Activated CD4-positive, alpha-beta T cell treated with anti-CD3 and anti-CD28 coated beads, Interleukin-2, amount 10 ng/mL, durations not matched to agents 24 days and 14 days (primary cell): ENCODE measurements at regions not wholly inside any gene's neighbourhood (a gene's known extent, or its start where the extent isn't known, plus 50 kb on each side); places are given as distances from the start of the nearest gene placed in this dataset.

Source experiments
- DNase-seq: peaks from one replicate; pipeline ENCODE4 v3.0.0; 2022
- H3K27ac Mint-ChIP-seq: one replicate; pipeline ENCODE4 v1.8.0; 2022; ENCODE audit warnings: mild to moderate bottlenecking, mixed read lengths
- H3K27me3 Mint-ChIP-seq: one replicate; pipeline ENCODE4 v1.8.0; 2022; ENCODE audit warnings: mixed read lengths
- H3K36me3 Mint-ChIP-seq: one replicate; pipeline ENCODE4 v1.8.0; 2022; ENCODE audit warnings: low read depth, mild to moderate bottlenecking, mixed read lengths
- H3K4me1 Mint-ChIP-seq: one replicate; pipeline ENCODE4 v1.8.0; 2021; ENCODE audit warnings: mixed read lengths
- H3K4me3 Mint-ChIP-seq: one replicate; pipeline ENCODE4 v1.8.0; 2022; ENCODE audit warnings: mild to moderate bottlenecking, moderate library complexity, mixed read lengths
- H3K9me3 Mint-ChIP-seq: one replicate; pipeline ENCODE4 v1.8.0; 2021; ENCODE audit warnings: mixed read lengths
- intact Hi-C: fragments of 100-400 bp; cut with micrococcal nuclease; formaldehyde crosslinking; loops from one replicate; pipeline ENCODE4 v1.15.1; 2023

DNA sequence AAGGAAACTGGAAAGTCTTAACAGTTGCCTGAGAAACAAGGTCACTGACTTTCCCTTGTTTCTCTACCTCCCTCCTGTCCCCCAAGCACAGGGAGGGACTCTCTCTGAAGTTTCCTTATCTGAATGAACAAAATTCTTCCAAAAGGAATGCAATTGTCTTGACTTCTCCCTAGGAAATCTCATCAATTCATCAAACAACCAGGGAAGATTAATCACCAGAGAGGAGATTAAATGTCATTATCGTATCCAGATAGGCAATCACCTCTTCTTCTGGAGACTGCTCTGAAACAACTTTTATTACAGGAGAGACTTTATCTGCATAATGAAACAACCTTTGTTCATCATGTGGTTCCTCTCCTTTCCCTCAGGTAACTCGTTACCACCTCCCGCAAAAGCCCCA, 431.4 kb downstream of the SLC16A7 start:
- H3K36me3 Mint-ChIP-seq: no peaks in the 10 kb centered on the region
- H3K4me1 Mint-ChIP-seq: no peaks in the 10 kb centered on the region
- no peak for DNase-seq
- no peaks in the 10 kb centered on the region for H3K27me3 Mint-ChIP-seq
- no peaks in the 10 kb centered on the region for H3K9me3 Mint-ChIP-seq
- no peak overlapping the region for H3K4me3 Mint-ChIP-seq
- intact Hi-C loops: no loop called here
- H3K27ac Mint-ChIP-seq: no peak overlapping the region

DNA sequence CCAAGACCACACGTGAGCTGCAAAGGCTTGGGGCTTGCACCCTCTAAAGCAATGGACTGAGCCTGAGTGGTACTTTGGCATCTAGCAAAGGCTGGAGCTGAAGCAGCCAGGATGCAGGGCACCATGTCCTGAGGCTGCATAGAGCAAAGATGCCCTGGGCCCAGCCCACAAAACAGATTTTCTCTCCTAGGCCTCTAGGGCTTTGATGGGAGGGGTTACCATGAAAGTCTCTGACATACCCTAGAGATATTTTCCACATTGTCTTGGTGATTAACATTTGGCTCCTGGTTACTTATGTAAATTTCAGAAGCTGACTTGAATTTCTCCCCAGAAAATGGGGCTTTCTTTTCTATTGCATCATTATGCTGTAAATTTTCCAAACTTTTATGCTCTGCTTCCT, 438.3 kb downstream of the SLC16A7 start:
- H3K4me1 Mint-ChIP-seq: no peaks in the 10 kb centered on the region
- intact Hi-C loops: no loop called here
- H3K27ac Mint-ChIP-seq: no peak overlapping the region
- no peaks in the 10 kb centered on the region for H3K27me3 Mint-ChIP-seq
- peaks cover 6% of the 10 kb centered on the region for H3K9me3 Mint-ChIP-seq
- H3K36me3 Mint-ChIP-seq: no peaks in the 10 kb centered on the region
- H3K4me3 Mint-ChIP-seq: no peak overlapping the region
- DNase-seq: no peak

DNA sequence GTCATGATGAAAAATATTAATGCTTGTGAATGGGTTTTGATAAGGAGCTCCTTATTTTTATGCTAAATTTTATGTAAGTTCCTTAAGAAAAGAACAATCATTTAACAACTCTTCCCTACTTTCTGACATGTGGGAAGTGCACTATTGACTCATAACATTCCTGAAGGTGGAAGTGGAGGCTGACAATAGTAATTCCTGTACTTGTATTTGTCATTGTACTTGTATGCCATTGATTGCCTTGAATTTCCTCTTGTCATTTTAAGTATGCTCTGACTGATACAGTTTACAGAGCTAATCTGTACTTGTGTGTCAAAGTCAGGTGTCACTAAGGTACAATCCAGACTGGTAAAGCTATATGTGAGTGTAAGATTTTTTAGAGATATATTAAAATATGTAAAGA, 440.0 kb downstream of the SLC16A7 start:
- Mint-ChIP-seq H3K27ac (no peak overlapping the region), H3K27me3 (no peaks in the 10 kb centered on the region), H3K9me3 (peaks cover 6% of the 10 kb centered on the region), H3K36me3 (no peaks in the 10 kb centered on the region), H3K4me3 (no peak overlapping the region), H3K4me1 (no peaks in the 10 kb centered on the region)
- no peak for DNase-seq
- intact Hi-C loops: no loop called here

DNA sequence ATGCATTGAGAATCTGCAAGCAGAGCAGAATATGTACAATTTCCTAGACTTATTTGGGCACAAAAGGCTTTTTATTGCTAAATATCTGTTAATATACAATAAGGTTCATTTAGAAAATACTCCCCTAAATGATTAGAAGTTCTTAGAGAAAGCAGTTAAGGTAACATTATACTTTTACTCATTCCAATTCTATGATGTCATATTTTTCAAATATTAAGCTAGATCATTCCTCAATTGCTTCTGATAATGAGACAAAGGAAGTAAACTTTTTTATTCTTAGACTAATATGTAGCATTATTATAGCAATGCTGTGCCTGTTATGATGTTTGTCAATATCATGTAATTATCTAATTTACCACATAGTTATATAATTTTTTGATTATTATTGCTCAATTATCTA, 447.0 kb downstream of the SLC16A7 start:
- H3K9me3 Mint-ChIP-seq: no peaks in the 10 kb centered on the region

DNA sequence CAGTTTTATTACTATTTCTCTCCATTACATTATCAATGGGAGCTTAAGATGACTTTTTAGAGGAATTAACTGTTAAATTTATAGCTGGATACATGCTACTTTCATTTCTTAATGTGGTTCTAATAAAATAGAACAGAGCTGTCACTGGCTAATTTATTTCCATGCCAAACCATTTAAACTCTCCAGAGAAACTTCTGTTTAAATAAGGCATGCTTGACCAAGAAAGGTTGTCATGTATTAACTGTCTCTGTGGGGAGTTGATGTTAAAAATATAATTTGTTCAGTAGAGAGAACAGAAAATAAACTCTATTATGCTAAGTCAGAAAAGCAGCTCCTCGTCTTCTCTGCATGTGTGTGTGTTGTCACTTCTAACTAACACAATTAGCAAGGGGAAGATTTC, 447.4 kb downstream of the SLC16A7 start:
- no peak for DNase-seq
- intact Hi-C loops: no loop called here
- Mint-ChIP-seq H3K4me3 (no peak overlapping the region), H3K27me3 (no peaks in the 10 kb centered on the region), H3K4me1 (no peaks in the 10 kb centered on the region), H3K36me3 (no peaks in the 10 kb centered on the region), H3K27ac (no peak overlapping the region), H3K9me3 (no peaks in the 10 kb centered on the region)

More for the DNA sequence above, 447.0 kb downstream of the SLC16A7 start:
- intact Hi-C loops: no loop called here
- no peak for DNase-seq
- H3K4me1 Mint-ChIP-seq: no peaks in the 10 kb centered on the region
- H3K27ac Mint-ChIP-seq: no peak overlapping the region
- H3K36me3 Mint-ChIP-seq: no peaks in the 10 kb centered on the region
- H3K4me3 Mint-ChIP-seq: no peak overlapping the region
- no peaks in the 10 kb centered on the region for H3K27me3 Mint-ChIP-seq

DNA sequence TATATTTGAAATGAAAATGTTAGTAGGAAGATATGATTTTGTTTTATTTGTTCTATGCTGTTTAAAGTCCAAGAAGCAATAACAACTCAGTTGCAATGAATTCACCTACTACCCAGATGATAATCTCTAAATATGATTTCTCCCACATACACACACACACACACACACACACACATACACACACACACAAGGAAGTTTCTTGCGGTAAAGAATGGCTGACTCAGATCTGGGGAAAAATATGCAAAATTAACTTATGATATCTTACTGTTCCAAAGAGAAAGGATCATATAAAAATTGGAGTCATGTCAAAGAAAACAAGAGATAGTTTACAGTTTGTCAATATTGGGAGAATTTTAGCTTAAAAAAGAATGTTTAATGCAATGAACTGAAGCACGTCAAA, 456.7 kb downstream of the SLC16A7 start:
- H3K4me3 Mint-ChIP-seq: no peak overlapping the region
- intact Hi-C loops: no loop called here
- H3K36me3 Mint-ChIP-seq: no peaks in the 10 kb centered on the region
- H3K27ac Mint-ChIP-seq: no peak overlapping the region
- no peaks in the 10 kb centered on the region for H3K9me3 Mint-ChIP-seq
- no peak for DNase-seq
- no peaks in the 10 kb centered on the region for H3K4me1 Mint-ChIP-seq
- no peaks in the 10 kb centered on the region for H3K27me3 Mint-ChIP-seq

DNA sequence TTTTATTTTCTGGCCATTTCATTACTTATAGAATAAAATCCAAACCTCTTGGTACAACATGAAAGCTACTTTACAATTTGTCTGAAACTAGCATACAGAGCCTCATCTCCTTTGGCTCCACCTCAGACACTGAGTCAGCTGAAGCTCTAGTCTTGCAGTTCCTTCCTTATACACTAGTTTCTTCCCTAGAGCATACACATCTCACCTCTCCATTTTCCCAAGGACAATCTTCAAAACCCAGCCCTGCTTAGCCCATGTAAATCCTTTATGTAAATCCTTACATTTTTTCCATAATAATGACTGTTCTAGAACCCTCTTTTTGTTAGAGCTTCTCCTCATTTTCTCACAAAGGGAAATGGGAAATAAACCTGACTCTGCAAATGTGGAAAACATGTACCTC, 463.4 kb downstream of the SLC16A7 start:
- no peak for DNase-seq
- no peak overlapping the region for H3K4me3 Mint-ChIP-seq
- no peaks in the 10 kb centered on the region for H3K27me3 Mint-ChIP-seq
- no peaks in the 10 kb centered on the region for H3K4me1 Mint-ChIP-seq
- intact Hi-C loops: no loop called here
- no peaks in the 10 kb centered on the region for H3K36me3 Mint-ChIP-seq
- H3K9me3 Mint-ChIP-seq: no peaks in the 10 kb centered on the region
- no peak overlapping the region for H3K27ac Mint-ChIP-seq

DNA sequence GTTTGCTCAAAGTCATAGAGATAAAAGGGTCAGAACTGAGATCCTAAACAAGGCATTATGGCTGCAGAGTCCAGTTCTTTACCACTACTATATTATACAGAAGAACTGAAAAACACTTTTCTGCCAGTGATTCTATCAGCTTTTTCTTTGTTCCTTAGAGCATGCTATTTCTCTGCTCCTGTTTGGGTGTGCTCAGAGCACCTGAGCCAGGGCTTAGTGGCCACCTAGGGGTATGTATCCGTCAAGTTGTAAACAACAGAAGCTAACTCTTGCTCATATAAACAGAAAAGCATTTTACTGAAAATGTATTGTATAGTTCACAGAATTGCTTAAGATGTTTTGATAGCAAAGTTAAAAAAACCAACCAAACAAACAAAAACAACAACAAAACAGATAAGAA, 470.8 kb downstream of the SLC16A7 start:
- Mint-ChIP-seq H3K36me3 (no peaks in the 10 kb centered on the region), H3K9me3 (no peaks in the 10 kb centered on the region), H3K27ac (no peak overlapping the region), H3K27me3 (no peaks in the 10 kb centered on the region), H3K4me1 (no peaks in the 10 kb centered on the region), H3K4me3 (no peak overlapping the region)
- DNase-seq: no peak
- intact Hi-C loops: no loop called here

DNA sequence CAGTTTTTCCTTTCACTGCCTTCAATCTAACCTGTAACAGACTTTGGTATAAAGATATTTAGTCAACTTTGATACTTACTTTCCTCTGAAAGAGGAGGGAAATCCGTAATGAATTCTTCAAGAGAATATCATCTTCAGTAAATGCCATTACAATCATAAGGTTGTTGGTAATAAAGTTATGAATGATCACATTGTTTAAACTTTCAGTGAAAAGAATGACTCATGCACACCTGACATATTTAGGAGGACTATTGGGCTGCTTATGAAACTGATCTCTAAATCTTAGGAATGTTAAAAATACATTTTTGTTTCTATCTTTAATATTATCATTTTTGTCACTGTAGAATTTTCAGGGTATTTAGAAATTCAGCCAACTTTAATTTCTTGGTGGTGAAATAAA, 474.7 kb downstream of the SLC16A7 start:
- Mint-ChIP-seq H3K4me1 (no peaks in the 10 kb centered on the region), H3K27ac (no peak overlapping the region), H3K9me3 (no peaks in the 10 kb centered on the region), H3K36me3 (no peaks in the 10 kb centered on the region), H3K27me3 (no peaks in the 10 kb centered on the region), H3K4me3 (no peak overlapping the region)
- intact Hi-C loops: no loop called here
- no peak for DNase-seq

DNA sequence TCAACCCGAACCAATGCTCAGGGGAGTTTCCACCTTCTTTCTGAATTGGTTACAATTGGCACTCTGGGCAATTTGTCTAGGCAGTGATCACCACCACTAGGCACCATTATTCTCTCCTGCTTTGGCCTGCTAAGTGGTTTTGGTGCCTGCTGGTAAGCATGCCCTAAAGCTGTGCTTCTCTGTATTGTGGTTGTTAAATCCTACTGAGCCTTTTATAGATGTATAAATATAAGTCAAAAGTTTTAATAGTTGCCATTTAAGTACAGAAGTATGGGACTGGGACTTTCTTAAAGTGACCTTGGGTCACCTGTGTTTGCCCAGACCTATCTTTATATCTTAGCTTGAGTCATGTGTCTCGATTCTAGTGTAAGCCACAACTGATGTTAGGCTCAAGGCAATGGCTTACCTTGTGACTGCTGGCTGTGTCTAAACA, 475.9 kb downstream of the SLC16A7 start:
- H3K36me3 Mint-ChIP-seq: no peaks in the 10 kb centered on the region
- no peaks in the 10 kb centered on the region for H3K4me1 Mint-ChIP-seq
- H3K4me3 Mint-ChIP-seq: no peak overlapping the region
- no peaks in the 10 kb centered on the region for H3K9me3 Mint-ChIP-seq
- no peak for DNase-seq
- intact Hi-C loops: no loop called here
- no peak overlapping the region for H3K27ac Mint-ChIP-seq
- H3K27me3 Mint-ChIP-seq: no peaks in the 10 kb centered on the region

DNA sequence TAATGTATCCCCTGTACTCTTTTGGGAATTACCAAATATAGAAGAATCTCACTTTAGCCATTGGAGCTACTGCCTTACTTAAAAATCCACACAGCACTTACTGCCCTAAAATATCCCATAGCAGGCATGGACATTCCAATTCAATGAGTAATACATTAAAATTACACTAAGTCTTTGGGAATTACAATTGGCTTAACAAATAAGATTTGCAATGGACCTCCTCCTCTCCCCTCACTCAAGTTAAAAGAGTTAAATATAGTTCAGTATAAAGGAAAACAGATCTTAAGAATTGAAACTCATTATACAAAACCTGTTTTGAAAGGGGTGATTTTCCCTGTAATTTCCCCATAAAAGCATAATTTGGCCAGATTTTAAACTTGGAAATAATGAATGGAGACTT, 477.1 kb downstream of the SLC16A7 start:
- Mint-ChIP-seq H3K9me3 (no peaks in the 10 kb centered on the region), H3K4me3 (no peak overlapping the region), H3K27me3 (no peaks in the 10 kb centered on the region), H3K36me3 (no peaks in the 10 kb centered on the region), H3K4me1 (no peaks in the 10 kb centered on the region), H3K27ac (no peak overlapping the region)
- intact Hi-C loops: no loop called here
- DNase-seq: no peak

DNA sequence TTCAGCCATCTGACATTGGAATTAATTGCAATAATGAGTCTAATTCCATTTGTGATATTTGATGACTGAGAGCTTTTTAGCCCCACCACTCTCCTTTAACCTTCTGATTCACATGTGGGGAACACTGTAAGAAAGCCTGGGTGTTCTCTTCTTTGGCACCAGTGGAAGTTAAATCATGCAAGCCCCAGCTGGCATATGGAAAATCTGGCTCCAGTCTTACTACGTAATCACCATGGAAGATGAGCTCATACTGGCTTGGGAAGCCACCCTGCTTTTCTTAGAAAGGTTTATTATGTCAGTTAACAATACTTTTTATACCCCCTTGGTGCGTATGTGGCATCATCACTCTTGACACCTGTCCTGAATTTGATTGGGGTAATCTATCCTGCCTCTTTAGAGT, 479.3 kb downstream of the SLC16A7 start:
- Mint-ChIP-seq H3K27ac (no peak overlapping the region), H3K4me3 (no peak overlapping the region), H3K9me3 (no peaks in the 10 kb centered on the region), H3K4me1 (no peaks in the 10 kb centered on the region), H3K36me3 (no peaks in the 10 kb centered on the region), H3K27me3 (no peaks in the 10 kb centered on the region)
- intact Hi-C loops: no loop called here
- no peak for DNase-seq

DNA sequence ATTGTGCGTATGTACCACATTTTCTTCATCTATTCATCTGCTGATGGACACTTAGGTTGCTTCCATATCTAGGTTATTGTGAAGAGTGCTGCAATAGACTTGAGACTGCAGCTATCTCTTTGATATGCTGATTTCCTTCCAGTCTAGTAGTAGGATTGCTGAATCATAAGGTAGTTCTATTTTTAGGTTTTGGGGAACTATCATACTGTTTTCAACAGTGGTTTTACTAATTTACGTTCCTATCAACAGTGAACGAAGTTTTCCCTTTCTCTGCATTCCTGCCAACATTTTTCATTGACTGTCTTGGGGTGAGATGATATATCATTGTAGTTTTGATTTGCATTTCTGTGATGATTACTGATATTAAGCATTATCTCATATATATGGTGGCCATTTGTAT, 482.2 kb downstream of the SLC16A7 start:
- DNase-seq: no peak
- Mint-ChIP-seq H3K27ac (no peak overlapping the region), H3K27me3 (no peaks in the 10 kb centered on the region), H3K9me3 (no peaks in the 10 kb centered on the region), H3K4me3 (no peak overlapping the region), H3K36me3 (no peaks in the 10 kb centered on the region), H3K4me1 (no peaks in the 10 kb centered on the region)
- intact Hi-C loops: no loop called here

DNA sequence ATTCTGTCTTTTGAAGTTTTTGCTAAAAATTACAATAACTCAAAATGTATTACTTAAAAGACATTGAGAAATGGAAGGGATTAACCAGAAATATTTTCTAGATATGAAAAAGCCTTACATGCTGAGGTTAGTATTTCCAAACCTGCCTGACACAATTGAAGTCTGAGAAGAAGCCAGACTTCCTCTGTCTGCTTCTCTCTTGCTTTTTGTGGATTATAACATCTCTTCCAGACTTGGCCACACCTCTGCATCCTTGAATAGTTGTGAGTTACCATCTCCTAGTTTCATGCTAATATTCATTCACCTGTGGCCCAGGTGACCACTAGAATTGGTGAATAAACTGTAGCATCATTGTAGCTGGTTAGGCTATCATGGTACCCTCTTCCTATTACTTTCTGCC, 497.6 kb downstream of the SLC16A7 start:
- DNase-seq: no peak
- Mint-ChIP-seq H3K36me3 (no peaks in the 10 kb centered on the region), H3K4me3 (no peak overlapping the region), H3K9me3 (no peaks in the 10 kb centered on the region), H3K4me1 (no peaks in the 10 kb centered on the region), H3K27ac (no peak overlapping the region), H3K27me3 (no peaks in the 10 kb centered on the region)
- intact Hi-C loops: no loop called here

DNA sequence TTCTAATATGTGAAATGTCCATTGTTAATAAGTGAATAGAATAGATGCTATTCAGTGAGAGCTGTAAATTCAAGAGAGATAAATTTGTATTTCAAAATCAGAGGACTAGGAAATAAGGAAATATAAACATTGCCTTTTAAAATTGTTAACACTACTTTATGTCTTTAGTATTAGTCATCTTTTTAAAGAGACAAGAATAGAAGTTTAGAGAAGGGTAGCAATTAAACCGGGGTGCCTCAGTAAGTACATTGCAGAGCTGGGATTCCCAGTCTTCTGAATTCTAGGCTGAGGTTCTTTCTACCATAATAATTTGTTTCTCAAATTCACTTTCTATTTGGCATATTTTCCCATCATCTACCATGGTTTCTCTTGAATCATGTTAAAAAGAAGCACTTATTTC, 498.6 kb downstream of the SLC16A7 start:
- intact Hi-C loops: no loop called here
- no peak for DNase-seq
- Mint-ChIP-seq H3K27me3 (no peaks in the 10 kb centered on the region), H3K9me3 (no peaks in the 10 kb centered on the region), H3K4me1 (no peaks in the 10 kb centered on the region), H3K36me3 (no peaks in the 10 kb centered on the region), H3K4me3 (no peak overlapping the region), H3K27ac (no peak overlapping the region)

DNA sequence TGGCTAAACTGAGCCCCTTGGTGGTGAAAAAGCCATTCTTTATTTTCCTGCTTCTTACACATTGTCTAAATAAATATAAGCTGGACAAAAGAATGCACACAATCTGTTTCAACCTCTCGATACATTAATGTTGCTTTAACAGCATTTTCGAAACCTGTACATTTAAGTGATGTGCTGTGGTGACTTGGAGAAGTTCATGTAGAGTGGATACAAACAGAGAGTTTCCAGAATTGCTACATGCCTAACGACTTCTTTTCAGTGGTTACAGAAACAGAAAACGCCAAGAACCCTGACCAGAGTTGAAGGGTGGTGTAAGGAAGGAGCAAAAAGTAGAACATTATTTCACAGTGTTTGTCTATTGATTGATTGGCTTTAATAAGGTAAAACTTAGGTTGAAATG, 500.9 kb downstream of the SLC16A7 start:
- intact Hi-C loops: no loop called here
- no peaks in the 10 kb centered on the region for H3K4me1 Mint-ChIP-seq
- no peak overlapping the region for H3K27ac Mint-ChIP-seq
- no peaks in the 10 kb centered on the region for H3K27me3 Mint-ChIP-seq
- no peaks in the 10 kb centered on the region for H3K36me3 Mint-ChIP-seq
- H3K4me3 Mint-ChIP-seq: no peak overlapping the region
- H3K9me3 Mint-ChIP-seq: no peaks in the 10 kb centered on the region
- no peak for DNase-seq
